Osteoblast (primary cell): ENCODE measurements at regions not wholly inside any gene's neighbourhood (a gene's known extent, or its start where the extent isn't known, plus 50 kb on each side); places are given as distances from the start of the nearest gene placed in this dataset.

Experiments
- DNase-seq: peaks from one replicate; pipeline ENCODE4 v3.0.0; 2011; ENCODE audit warnings: low spot score, mixed read lengths; ENCODE audit not compliant: insufficient read length; ENCODE audit errors: missing footprints
- H2AFZ ChIP-seq: 2 replicates; pipeline ENCODE4 v1.6.0; 2011; ENCODE audit warnings: mild to moderate bottlenecking, low read length
- H3K27ac ChIP-seq: 2 replicates; pipeline ENCODE4 v1.5.1; 2011; ENCODE audit warnings: mild to moderate bottlenecking, low read depth, low read length, moderate library complexity
- H3K27me3 ChIP-seq: 2 replicates; pipeline ENCODE4 v1.6.0; 2012; ENCODE audit warnings: mild to moderate bottlenecking, control low read depth, inconsistent platforms, low read length, moderate library complexity; ENCODE audit not compliant: insufficient read depth
- H3K36me3 ChIP-seq: 2 replicates; pipeline ENCODE4 v1.5.1; 2011; ENCODE audit warnings: mild to moderate bottlenecking, low read length, control low read depth, moderate library complexity; ENCODE audit not compliant: insufficient read depth
- H3K4me1 ChIP-seq: 2 replicates; pipeline ENCODE4 v1.5.1; 2011; ENCODE audit warnings: mild to moderate bottlenecking, low read length, control low read depth, moderate library complexity; ENCODE audit not compliant: insufficient read depth
- H3K4me2 ChIP-seq: 2 replicates; pipeline ENCODE4 v1.6.0; 2011; ENCODE audit warnings: mild to moderate bottlenecking, low read length; ENCODE audit not compliant: insufficient read depth
- H3K4me3 ChIP-seq: fragments of 200-600 bp; sonication (generic); 3 replicates; pipeline ENCODE4 v1.5.1; 2012; ENCODE audit warnings: mild to moderate bottlenecking, low read length, inconsistent platforms; ENCODE audit not compliant: insufficient read depth
- H3K79me2 ChIP-seq: 2 replicates; pipeline ENCODE4 v1.6.0; 2012; ENCODE audit warnings: mild to moderate bottlenecking, low read length, control low read depth, inconsistent platforms; ENCODE audit not compliant: insufficient read depth
- H3K9me3 ChIP-seq: 2 replicates; pipeline ENCODE4 v1.5.1; 2011; ENCODE audit warnings: low read depth, low read length, control low read depth
- H4K20me1 ChIP-seq: 2 replicates; pipeline ENCODE4 v1.6.0; 2012; ENCODE audit warnings: mild to moderate bottlenecking, low read length, control low read depth; ENCODE audit not compliant: insufficient read depth
- TF ChIP-seq, protein P1 (sequence below): IDR thresholded peaks from 2 replicates; pipeline ENCODE4 v1.5.1; 2011; ENCODE audit warnings: mild to moderate bottlenecking, low read depth, low read length, moderate library complexity; ENCODE audit errors: extremely low read depth

DNA sequence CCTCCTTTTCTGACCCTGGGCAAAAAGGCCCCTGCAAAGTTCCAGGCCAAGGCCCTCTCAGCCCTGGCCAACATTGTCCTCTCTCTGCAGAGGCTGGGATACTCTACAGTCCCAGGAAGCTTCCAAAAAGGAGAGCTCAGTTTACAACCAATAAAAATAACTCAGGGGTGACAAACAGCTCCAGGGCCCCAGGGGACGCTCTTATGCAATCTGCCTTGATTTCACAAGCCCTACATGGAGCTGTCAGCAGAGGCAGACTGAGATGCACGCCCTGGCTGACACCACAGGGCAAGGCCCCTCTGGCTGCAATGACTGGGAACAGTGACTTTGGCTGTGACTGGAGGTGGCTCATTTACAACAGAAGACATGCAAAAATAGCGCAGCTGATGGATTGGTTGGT lies 129.0 kb upstream of the MED13L start:
- Histone ChIP-seq H3K79me2 (no peaks in the 10 kb centered on the region), H3K4me3 (no peak overlapping the region), H3K27ac (no peak overlapping the region), H2AFZ (no peak overlapping the region), H3K36me3 (no peaks in the 10 kb centered on the region), H3K9me3 (no peaks in the 10 kb centered on the region), H4K20me1 (no peaks in the 10 kb centered on the region), H3K27me3 (no peaks in the 10 kb centered on the region), H3K4me1 (peaks cover 24% of the 10 kb centered on the region), H3K4me2 (peak overlapping the region; percentile 13)
- DNase-seq, result peak; percentile 88
- TF ChIP-seq, protein P1, sequence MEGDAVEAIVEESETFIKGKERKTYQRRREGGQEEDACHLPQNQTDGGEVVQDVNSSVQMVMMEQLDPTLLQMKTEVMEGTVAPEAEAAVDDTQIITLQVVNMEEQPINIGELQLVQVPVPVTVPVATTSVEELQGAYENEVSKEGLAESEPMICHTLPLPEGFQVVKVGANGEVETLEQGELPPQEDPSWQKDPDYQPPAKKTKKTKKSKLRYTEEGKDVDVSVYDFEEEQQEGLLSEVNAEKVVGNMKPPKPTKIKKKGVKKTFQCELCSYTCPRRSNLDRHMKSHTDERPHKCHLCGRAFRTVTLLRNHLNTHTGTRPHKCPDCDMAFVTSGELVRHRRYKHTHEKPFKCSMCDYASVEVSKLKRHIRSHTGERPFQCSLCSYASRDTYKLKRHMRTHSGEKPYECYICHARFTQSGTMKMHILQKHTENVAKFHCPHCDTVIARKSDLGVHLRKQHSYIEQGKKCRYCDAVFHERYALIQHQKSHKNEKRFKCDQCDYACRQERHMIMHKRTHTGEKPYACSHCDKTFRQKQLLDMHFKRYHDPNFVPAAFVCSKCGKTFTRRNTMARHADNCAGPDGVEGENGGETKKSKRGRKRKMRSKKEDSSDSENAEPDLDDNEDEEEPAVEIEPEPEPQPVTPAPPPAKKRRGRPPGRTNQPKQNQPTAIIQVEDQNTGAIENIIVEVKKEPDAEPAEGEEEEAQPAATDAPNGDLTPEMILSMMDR, result peak; percentile 9

DNA sequence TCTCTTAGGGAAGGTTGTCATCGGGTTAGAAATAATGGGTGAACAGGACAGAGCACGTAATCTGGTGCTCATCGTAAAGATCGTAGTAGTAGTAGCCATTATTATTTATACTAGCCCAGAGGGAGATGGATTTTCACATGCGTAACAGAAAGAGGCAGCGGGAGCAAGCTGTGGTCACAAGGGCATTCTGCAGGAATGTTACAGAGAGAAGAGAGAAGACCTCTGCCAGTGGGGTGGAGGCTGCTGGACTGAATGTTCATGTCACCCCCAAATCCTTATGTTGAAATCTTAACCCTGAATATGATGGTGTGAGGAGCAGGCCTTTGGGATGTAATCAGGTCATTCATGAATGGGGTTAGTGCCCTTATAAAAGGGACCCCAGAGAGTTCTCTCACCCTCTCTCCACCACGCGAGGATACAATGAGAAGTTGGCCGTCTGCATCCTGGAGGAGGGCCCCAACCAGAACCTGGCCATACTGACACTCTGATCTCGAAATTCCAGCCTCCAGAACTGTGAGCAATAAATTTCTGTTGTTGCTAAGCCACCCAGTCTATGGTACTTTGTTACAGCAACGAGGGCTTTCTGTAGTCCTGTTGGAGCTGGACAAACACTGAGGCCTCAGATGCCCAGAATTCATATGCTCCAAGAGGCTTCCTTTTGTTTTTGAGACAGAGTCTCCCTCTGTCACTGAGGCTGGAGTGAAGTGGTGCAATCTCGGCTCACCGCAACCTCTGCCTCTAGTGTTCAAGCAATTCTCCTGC lies 131.2 kb upstream of the MED13L start:
- Histone ChIP-seq H3K36me3 (no peaks in the 10 kb centered on the region), H3K27ac (no peak overlapping the region), H2AFZ (no peak overlapping the region), H3K27me3 (no peaks in the 10 kb centered on the region), H3K4me2 (no peak overlapping the region), H3K9me3 (no peaks in the 10 kb centered on the region), H3K79me2 (no peaks in the 10 kb centered on the region), H3K4me1 (peaks cover 24% of the 10 kb centered on the region), H4K20me1 (no peaks in the 10 kb centered on the region), H3K4me3 (no peak overlapping the region)
- DNase-seq, result no peak
- TF ChIP-seq, protein P1, result no peak

DNA sequence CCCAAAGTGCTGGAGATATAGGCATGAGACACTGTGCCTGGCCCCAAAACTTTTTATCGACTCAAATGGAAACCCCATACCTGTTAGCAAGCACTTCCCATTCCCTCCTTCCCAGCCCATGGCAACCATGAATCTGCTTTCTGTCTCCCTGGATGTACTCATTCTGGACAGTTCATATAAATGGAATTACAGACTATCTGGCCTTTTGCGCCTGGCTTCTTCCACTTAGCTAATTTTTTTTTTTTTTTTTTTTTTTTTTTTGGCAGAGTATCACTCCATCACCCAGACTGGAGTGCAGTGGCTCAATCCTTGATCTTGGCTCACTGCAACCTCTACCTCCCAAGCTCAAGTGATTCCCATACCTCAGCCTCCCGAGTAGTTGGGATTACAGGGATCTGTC lies 134.5 kb upstream of the MED13L start:
- Histone ChIP-seq H3K79me2 (no peaks in the 10 kb centered on the region), H2AFZ (no peak overlapping the region), H3K4me3 (no peak overlapping the region), H3K9me3 (no peaks in the 10 kb centered on the region), H3K36me3 (no peaks in the 10 kb centered on the region), H4K20me1 (no peaks in the 10 kb centered on the region), H3K4me1 (peaks cover 13% of the 10 kb centered on the region), H3K27ac (no peak overlapping the region), H3K4me2 (no peak overlapping the region), H3K27me3 (no peaks in the 10 kb centered on the region)
- TF ChIP-seq, protein P1, result no peak
- no peak for DNase-seq

DNA sequence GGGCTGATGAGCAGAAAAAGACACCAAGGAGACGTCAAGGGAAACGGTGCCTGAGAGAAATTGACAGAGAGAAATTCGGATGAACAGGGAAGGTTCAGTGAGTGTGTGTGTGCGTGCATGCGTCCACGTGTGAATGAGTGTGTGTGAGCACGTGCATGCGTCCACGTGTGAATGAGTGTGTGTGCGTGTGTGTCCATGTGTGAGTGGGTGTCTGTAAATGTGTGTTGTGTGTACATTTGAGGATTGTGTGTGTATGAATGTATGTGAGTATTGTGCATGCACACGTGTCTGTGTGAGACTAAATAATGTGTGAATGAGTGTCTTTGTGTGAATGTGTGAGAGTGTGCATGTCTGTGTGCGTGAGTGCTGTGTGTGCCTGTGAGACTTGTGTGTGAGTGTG lies 137.4 kb upstream of the MED13L start:
- TF ChIP-seq, protein P1, result no peak
- Histone ChIP-seq H3K4me3 (no peak overlapping the region), H3K27ac (no peak overlapping the region), H3K9me3 (no peaks in the 10 kb centered on the region), H2AFZ (no peak overlapping the region), H3K79me2 (no peaks in the 10 kb centered on the region), H3K36me3 (no peaks in the 10 kb centered on the region), H3K4me2 (no peak overlapping the region), H4K20me1 (no peaks in the 10 kb centered on the region), H3K27me3 (no peaks in the 10 kb centered on the region), H3K4me1 (peaks cover 12% of the 10 kb centered on the region)
- DNase-seq, result no peak
